Dendritic cell treated with granulocyte-macrophage colony-stimulating factor and Interleukin-4, amounts not matched to agents 40 ng/mL and 50 ng/mL, for 4 days (primary cell): ENCODE measurements at regions not wholly inside any gene's neighbourhood (a gene's known extent, or its start where the extent isn't known, plus 50 kb on each side); places are given as distances from the start of the nearest gene placed in this dataset.

Experiments
- H3K27ac Mint-ChIP-seq: one replicate; pipeline ENCODE4 v1.8.0; 2022; ENCODE audit warnings: mild to moderate bottlenecking, mixed read lengths
- H3K27me3 Mint-ChIP-seq: one replicate; pipeline ENCODE4 v1.8.0; 2022; ENCODE audit warnings: mild to moderate bottlenecking, mixed read lengths
- H3K36me3 Mint-ChIP-seq: one replicate; pipeline ENCODE4 v1.8.0; 2022; ENCODE audit warnings: low read depth, mixed read lengths
- H3K4me1 Mint-ChIP-seq: one replicate; pipeline ENCODE4 v1.8.0; 2022; ENCODE audit warnings: low read depth, mixed read lengths
- H3K4me3 Mint-ChIP-seq: one replicate; pipeline ENCODE4 v1.8.0; 2022; ENCODE audit warnings: mild to moderate bottlenecking, moderate library complexity, mixed read lengths
- H3K9me3 Mint-ChIP-seq: one replicate; pipeline ENCODE4 v1.8.0; 2022; ENCODE audit warnings: mixed read lengths
- intact Hi-C: fragments of 100-400 bp; cut with micrococcal nuclease; formaldehyde crosslinking; loops from one replicate; pipeline ENCODE4 v1.15.0; 2022

DNA sequence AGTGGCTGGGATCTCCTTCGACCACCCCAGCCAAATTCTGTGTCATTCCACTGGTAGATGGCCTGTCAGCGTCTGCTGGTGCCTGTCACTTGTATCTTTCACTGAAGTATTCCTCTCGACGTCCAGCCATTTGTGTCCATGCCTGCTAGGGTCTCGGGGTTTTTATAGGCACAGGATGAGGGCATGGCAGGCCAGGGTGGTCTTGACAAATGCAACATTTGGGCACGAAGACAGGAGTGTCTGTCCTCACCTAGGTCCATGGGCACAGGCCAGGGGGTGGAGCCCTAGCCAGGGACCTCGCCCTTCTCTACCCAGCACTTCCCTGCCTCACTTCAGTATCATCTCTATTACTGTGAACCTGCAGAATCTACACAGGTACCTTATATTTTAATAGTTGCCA, 2223.9 kb upstream of the ACO1 start:
- Mint-ChIP-seq H3K27ac (no peak overlapping the region), H3K9me3 (no peaks in the 10 kb centered on the region), H3K27me3 (no peaks in the 10 kb centered on the region), H3K4me3 (no peak overlapping the region), H3K36me3 (no peaks in the 10 kb centered on the region), H3K4me1 (no peaks in the 10 kb centered on the region)
- intact Hi-C loops, result no loop called here

DNA sequence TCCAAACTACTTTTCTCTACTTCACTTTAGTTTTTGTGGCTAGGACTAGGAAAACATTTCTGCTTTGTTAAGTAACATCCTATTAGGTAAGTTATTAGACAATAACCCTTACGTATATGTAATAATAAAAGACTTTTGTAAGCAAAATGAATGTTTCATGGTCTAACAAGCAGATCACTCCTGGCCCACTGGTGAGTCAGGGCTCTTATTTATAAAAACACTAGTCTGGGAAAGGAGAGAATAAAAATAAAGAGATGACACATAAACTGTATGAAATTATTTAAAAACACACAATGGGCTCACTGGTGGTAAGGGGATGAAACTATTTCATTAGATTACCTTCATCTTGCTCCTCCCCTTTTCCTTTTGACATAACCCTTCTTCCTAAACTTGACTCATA, 2212.2 kb upstream of the ACO1 start:
- Mint-ChIP-seq H3K36me3 (no peaks in the 10 kb centered on the region), H3K4me3 (no peak overlapping the region), H3K9me3 (peaks cover 2% of the 10 kb centered on the region), H3K27ac (no peak overlapping the region), H3K27me3 (no peaks in the 10 kb centered on the region), H3K4me1 (no peaks in the 10 kb centered on the region)
- intact Hi-C loops, result no loop called here

DNA sequence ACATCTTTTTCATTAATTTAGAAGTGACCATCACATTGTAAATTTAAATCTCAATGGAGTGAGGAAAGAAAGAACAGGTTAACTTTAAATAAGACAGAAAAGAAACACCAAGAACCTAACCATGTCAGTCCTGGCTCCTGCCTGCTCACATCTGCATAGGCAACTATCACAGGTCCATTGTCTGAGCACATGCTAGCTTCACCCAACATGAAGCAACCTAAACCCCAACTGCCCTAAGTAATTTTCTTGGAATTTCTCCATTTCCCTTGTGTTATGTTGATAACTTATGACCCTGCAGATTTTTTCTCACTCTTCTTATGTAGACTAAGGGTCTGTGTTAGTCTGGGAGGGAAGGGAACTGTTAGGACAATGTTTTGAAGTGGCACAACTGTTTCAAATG, 2205.8 kb upstream of the ACO1 start:
- Mint-ChIP-seq H3K27me3 (no peaks in the 10 kb centered on the region), H3K36me3 (no peaks in the 10 kb centered on the region), H3K27ac (no peak overlapping the region), H3K4me1 (no peaks in the 10 kb centered on the region), H3K4me3 (no peak overlapping the region), H3K9me3 (no peaks in the 10 kb centered on the region)
- intact Hi-C loops, result no loop called here

DNA sequence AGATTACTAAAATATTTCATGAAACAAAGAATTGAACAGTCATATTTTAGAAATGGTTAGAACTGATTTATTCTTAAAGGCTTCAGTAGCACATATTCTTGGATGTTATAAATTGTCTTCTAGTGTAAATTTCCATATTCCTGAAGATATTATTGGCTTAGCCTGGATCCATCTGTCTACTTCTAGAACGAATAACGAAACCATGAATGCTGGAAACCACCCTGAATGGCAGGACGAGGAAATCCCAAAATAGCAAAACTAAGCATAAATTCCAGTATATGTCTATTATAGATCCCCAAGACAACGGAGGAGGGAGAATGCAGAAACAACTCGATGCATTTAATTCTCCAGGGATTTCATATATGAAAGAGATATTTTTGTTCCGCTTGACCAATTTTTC, 2191.0 kb upstream of the ACO1 start:
- H3K27me3 Mint-ChIP-seq, result no peaks in the 10 kb centered on the region
- H3K9me3 Mint-ChIP-seq, result peaks cover 17% of the 10 kb centered on the region
- no peaks in the 10 kb centered on the region for H3K4me1 Mint-ChIP-seq
- H3K36me3 Mint-ChIP-seq, result no peaks in the 10 kb centered on the region
- intact Hi-C loops, result no loop called here
- H3K4me3 Mint-ChIP-seq, result no peak overlapping the region
- H3K27ac Mint-ChIP-seq, result no peak overlapping the region

DNA sequence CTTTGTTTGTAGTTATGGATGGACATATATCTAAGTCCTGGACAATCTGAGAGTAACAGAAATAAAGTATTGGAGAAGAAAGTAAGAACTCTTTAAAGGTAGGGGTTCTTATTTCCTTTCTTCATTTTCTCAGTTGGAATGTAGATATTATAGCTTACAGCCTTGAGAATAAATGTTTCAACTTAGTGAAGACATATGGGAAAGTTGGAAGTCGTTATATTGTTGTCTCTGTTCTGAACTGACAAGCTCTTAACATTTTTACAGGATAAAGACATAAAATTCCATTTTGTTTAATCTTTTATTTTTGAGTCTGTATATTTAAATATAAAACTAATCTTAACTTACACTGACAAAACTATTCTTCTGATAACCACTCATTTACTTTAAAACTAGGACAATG, 2187.5 kb upstream of the ACO1 start:
- Mint-ChIP-seq H3K27me3 (no peaks in the 10 kb centered on the region), H3K9me3 (no peaks in the 10 kb centered on the region)

DNA sequence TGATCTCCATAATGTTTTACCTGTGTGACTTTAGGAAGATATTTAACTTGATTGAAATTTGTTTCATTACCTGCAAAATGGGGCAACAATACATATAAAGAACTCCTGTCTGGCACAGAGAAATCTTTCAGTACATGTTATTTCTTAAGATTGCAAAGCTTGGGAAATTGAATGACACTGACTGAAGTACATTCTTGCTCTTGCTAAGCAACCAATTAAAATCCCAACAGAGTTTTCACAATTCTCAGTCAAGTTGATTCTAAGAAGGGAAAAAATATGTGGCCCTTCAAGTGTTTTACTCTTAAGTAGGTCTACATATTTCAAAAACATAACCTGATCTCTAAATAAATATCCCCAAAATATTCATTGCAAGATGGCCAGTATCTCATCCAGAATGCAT, 2187.0 kb upstream of the ACO1 start:
- intact Hi-C loops, result no loop called here

More for the DNA sequence above, 2187.5 kb upstream of the ACO1 start:
- no peaks in the 10 kb centered on the region for H3K36me3 Mint-ChIP-seq
- intact Hi-C loops, result no loop called here
- no peak overlapping the region for H3K4me3 Mint-ChIP-seq
- H3K27ac Mint-ChIP-seq, result no peak overlapping the region
- H3K4me1 Mint-ChIP-seq, result no peaks in the 10 kb centered on the region

DNA sequence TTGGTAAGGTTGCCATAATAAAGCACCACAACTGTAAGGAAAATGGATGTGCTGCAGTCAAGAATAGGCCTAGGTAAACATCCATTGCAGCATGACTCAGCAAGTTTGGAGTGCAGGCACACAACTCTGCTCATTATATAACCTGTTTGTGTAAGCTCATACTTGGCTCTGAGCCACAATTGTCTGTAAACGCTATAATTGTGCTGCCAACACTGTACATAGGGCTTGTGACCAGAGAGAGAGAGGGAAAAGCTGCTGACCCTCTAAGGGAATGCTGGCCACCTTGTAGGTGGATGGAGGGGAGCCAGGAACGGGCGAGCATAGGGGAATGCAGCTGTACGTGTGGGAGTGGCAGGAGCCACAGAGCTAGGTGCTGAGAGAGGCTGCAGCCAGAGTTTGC, 2186.5 kb upstream of the ACO1 start:
- H3K36me3 Mint-ChIP-seq, result no peaks in the 10 kb centered on the region
- H3K4me3 Mint-ChIP-seq, result no peak overlapping the region
- no peaks in the 10 kb centered on the region for H3K27me3 Mint-ChIP-seq
- H3K9me3 Mint-ChIP-seq, result no peaks in the 10 kb centered on the region
- intact Hi-C loops, result no loop called here
- no peak overlapping the region for H3K27ac Mint-ChIP-seq
- no peaks in the 10 kb centered on the region for H3K4me1 Mint-ChIP-seq

More for the DNA sequence above, 2187.0 kb upstream of the ACO1 start:
- no peaks in the 10 kb centered on the region for H3K36me3 Mint-ChIP-seq
- no peak overlapping the region for H3K4me3 Mint-ChIP-seq
- no peaks in the 10 kb centered on the region for H3K9me3 Mint-ChIP-seq
- no peaks in the 10 kb centered on the region for H3K27me3 Mint-ChIP-seq
- no peaks in the 10 kb centered on the region for H3K4me1 Mint-ChIP-seq
- H3K27ac Mint-ChIP-seq, result no peak overlapping the region

DNA sequence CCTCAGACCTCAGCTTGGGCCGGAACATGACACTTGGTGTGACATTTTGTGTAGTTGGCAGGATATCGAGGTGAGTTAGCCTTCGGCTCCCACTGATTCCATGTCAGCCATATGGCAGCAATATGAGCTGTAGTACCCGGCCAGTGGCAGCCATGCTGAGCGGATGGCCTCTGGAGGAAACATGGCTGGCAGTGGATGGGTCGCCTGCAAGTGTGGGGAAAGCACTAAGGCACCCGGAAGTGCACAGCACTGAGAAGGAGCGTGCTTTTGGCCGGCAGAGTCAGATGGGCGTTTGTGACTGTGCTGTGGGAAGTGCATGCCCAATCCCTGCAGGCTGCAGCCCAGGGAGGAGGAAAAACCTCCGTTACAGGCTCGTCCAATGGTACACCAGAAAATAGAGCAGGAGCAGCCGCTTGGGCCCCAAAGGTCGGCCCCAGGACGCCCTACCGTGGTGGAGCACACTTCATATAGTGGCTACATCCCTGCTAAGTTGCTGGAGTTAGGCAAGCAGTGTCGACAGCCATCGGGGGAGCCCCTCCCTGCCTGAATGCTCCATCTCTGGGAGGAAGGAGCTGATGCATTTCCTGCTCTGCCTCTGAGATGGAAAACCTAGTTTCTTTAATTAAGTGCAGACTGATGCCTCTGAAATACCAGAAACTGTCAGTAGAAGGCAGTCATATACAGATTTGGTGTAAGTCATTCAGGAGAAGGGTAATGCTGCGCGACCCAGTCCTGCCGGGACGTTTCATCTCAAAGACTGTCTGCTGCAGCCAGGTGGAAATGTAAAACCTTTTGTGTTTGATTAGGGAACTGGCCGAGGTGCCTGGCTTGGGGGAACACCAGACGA, 2185.8 kb upstream of the ACO1 start:
- H3K27ac Mint-ChIP-seq, result no peak overlapping the region
- H3K36me3 Mint-ChIP-seq, result no peaks in the 10 kb centered on the region

DNA sequence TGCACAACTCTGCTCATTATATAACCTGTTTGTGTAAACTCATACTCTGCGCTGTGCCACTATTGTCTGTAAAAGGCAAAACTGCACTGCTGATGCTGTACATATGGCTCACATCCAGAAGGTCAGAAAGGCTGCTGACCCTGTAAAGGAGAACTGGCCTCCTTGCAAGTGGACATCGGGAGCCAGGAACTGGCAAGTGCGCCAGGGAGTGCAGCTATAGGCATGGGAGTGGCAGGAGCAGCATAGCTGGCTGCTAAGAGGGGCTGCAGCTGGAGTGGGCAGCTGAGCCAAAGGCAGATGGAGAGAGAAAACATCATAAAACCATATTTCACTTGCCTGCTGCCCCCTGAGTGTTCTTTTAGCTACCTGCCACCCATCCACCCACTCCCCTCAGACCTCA, 2183.4 kb upstream of the ACO1 start:
- Mint-ChIP-seq H3K4me3 (no peak overlapping the region), H3K27ac (no peak overlapping the region), H3K27me3 (no peaks in the 10 kb centered on the region), H3K9me3 (no peaks in the 10 kb centered on the region), H3K4me1 (no peaks in the 10 kb centered on the region), H3K36me3 (no peaks in the 10 kb centered on the region)
- intact Hi-C loops, result no loop called here

More for the DNA sequence above, 2185.8 kb upstream of the ACO1 start:
- no peaks in the 10 kb centered on the region for H3K9me3 Mint-ChIP-seq
- intact Hi-C loops, result no loop called here
- H3K27me3 Mint-ChIP-seq, result no peaks in the 10 kb centered on the region
- no peaks in the 10 kb centered on the region for H3K4me1 Mint-ChIP-seq
- H3K4me3 Mint-ChIP-seq, result no peak overlapping the region

DNA sequence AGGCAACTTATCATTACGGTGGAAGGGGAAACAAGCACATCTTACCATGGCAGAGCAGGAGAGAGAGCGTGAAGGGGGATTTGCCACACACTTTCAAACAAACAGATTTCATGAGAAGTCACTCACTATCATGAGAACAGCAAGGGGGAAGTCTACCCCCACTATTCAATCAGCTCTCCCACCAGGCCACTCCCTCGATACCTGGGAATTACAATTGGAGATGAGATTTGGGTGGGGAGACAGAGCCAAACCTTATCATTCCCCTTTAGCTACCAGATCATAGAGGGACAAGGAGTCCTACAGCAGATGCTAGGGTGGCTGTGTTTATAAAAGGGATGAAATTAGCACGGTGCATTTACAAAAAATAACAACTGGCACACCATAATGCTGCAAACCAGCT, 2149.4 kb upstream of the ACO1 start:
- H3K9me3 Mint-ChIP-seq, result no peaks in the 10 kb centered on the region
- no peaks in the 10 kb centered on the region for H3K36me3 Mint-ChIP-seq
- no peaks in the 10 kb centered on the region for H3K27me3 Mint-ChIP-seq
- intact Hi-C loops, result no loop called here
- H3K4me3 Mint-ChIP-seq, result no peak overlapping the region
- H3K27ac Mint-ChIP-seq, result no peak overlapping the region
- H3K4me1 Mint-ChIP-seq, result no peaks in the 10 kb centered on the region

DNA sequence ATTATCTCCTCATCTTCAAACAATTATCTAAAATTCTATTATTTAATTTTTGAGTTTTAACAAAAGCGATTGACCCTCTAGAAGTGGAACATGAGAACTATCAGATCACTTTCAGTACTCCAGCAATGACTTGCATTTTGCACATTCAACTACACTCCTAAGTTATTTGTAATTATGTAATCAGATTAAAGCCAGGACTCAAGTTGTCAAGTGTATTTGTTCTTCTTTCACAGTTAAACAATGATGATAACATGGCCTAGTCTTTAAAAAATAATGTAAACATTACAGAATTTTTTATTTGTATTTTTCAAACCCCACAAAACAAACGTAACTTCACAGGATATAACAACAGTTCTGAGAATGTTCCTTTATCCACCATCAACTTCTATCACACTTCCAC, 2148.9 kb upstream of the ACO1 start:
- no peak overlapping the region for H3K4me3 Mint-ChIP-seq
- H3K4me1 Mint-ChIP-seq, result no peaks in the 10 kb centered on the region
- no peaks in the 10 kb centered on the region for H3K36me3 Mint-ChIP-seq
- H3K9me3 Mint-ChIP-seq, result no peaks in the 10 kb centered on the region
- no peaks in the 10 kb centered on the region for H3K27me3 Mint-ChIP-seq
- intact Hi-C loops, result no loop called here
- H3K27ac Mint-ChIP-seq, result no peak overlapping the region

DNA sequence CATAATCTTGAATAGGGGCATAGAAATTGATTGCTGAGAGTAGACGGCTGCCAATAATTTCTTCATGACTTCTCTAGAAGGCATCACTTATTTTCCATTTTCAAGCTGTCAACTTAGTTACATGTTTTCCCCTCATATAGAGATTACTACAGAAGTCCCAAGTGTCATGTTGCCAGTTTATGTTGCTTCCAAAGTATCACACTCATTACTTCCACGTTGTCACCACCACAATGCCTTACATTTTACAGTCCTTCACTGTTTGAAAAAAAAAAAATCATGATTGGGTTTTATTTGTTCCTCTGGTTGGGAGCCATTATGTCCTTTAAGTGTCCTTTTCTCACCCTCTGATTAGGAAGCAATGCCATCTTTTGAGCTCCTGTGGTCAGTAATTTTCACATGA, 2144.6 kb upstream of the ACO1 start:
- no peak overlapping the region for H3K27ac Mint-ChIP-seq
- no peaks in the 10 kb centered on the region for H3K4me1 Mint-ChIP-seq
- no peaks in the 10 kb centered on the region for H3K27me3 Mint-ChIP-seq
- H3K9me3 Mint-ChIP-seq, result no peaks in the 10 kb centered on the region
- no peak overlapping the region for H3K4me3 Mint-ChIP-seq
- no peaks in the 10 kb centered on the region for H3K36me3 Mint-ChIP-seq
- intact Hi-C loops, result no loop called here

DNA sequence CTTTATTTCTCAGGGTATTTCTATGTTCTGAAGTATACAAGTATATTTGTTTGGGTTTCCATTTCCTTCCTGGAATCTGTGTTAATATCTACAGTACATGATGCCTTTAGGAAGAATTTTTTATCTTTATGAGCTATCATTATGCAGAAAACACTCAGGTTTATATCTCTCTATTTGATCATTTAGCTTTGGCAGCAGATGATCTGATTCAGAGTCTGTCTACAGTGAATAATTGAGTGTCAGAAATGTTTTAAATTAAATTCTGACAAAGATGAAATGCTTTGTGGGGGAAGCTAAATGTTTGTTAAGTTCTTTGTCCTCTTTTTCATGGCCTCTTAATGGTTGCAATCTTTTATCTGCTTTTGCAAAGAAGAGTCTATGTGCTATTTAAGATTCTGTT, 2141.0 kb upstream of the ACO1 start:
- intact Hi-C loops, result no loop called here
- H3K9me3 Mint-ChIP-seq, result no peaks in the 10 kb centered on the region
- H3K36me3 Mint-ChIP-seq, result no peaks in the 10 kb centered on the region
- no peak overlapping the region for H3K4me3 Mint-ChIP-seq
- no peaks in the 10 kb centered on the region for H3K27me3 Mint-ChIP-seq
- H3K27ac Mint-ChIP-seq, result no peak overlapping the region
- no peaks in the 10 kb centered on the region for H3K4me1 Mint-ChIP-seq

DNA sequence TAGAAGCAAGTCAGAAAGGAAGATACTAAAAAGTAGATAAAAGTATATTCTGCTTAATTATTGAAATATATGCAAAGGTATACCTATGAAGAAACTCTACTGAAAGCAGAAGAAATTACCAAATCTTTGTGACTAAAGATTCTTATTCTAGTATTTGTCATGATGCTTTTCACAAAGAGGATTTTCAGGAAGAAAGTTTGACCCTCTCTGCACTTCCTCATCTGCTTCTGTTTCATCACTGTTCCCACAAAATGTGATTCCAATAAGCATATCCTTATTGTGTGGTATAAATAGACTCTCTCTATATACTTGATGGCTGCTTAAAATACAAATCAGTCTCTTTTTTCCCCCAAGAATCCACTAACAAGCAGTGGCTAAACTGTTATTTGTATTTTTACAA, 2139.6 kb upstream of the ACO1 start:
- Mint-ChIP-seq H3K27me3 (no peaks in the 10 kb centered on the region), H3K27ac (no peak overlapping the region), H3K9me3 (no peaks in the 10 kb centered on the region), H3K4me1 (no peaks in the 10 kb centered on the region), H3K4me3 (no peak overlapping the region), H3K36me3 (no peaks in the 10 kb centered on the region)
- intact Hi-C loops, result no loop called here

DNA sequence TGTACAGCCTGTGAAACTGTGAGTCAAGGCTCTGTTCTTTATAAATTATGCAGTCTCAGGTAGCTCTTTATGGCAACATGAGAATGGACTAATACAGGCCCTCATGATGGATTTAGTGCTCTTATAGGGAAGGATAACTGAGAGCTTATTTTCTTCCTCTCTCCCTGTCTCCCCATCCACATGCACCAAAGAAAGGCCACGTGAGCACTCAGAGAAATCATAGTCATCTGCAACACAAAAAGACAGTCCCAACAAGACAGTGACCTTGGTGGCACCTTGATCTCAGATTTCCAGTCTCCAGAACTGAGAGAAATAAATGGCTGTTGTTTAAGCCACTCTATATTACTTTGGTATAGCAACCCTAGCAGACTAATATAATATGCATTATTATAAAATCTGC, 2133.6 kb upstream of the ACO1 start:
- Mint-ChIP-seq H3K27me3 (no peaks in the 10 kb centered on the region), H3K9me3 (no peaks in the 10 kb centered on the region), H3K36me3 (no peaks in the 10 kb centered on the region), H3K27ac (no peak overlapping the region), H3K4me3 (no peak overlapping the region), H3K4me1 (no peaks in the 10 kb centered on the region)
- intact Hi-C loops, result no loop called here
